ENCODE measurements at regions not wholly inside any gene's neighbourhood (a gene's known extent, or its start where the extent isn't known, plus 50 kb on each side); places are given as distances from the start of the nearest gene placed in this dataset.
"Not testable (repeated sequence)": the region's sequence is repeated elsewhere in the genome, so short reads cannot be mapped to it uniquely, and the experiment has no call there.

GRCh38 chr1:79966438-79966837, 959.9 kb upstream of the ADGRL4 start:
- FAIRE-seq: no peak

GRCh38 chr1:79959635-79960034, 953.1 kb upstream of the ADGRL4 start:
- no peak for FAIRE-seq

GRCh38 chr1:79955966-79956365, 949.4 kb upstream of the ADGRL4 start:
- FAIRE-seq: no peak

GRCh38 chr1:79950511-79950910, 944.0 kb upstream of the ADGRL4 start:
- FAIRE-seq: no peak

GRCh38 chr1:79945391-79945790, 938.9 kb upstream of the ADGRL4 start:
- no peak for FAIRE-seq

GRCh38 chr1:79929356-79929755, 922.8 kb upstream of the ADGRL4 start:
- FAIRE-seq: no peak

GRCh38 chr1:79928901-79929300, 922.4 kb upstream of the ADGRL4 start:
- FAIRE-seq: no peak

- FAIRE-seq: no peak
These were observed 914.6 kb upstream of the ADGRL4 start for GRCh38 chr1:79920960-79921669.

- FAIRE-seq: no peak
These were observed 908.4 kb upstream of the ADGRL4 start for GRCh38 chr1:79914896-79915295.

GRCh38 chr1:79912813-79913212, 906.3 kb upstream of the ADGRL4 start:
- FAIRE-seq: no peak

- FAIRE-seq: no peak
These were observed 896.8 kb upstream of the ADGRL4 start for GRCh38 chr1:79903321-79903720.

- FAIRE-seq: no peak
These were observed 895.9 kb upstream of the ADGRL4 start for GRCh38 chr1:79902418-79902817.

- FAIRE-seq: no peak
These were observed 893.4 kb upstream of the ADGRL4 start for GRCh38 chr1:79899914-79900313.

GRCh38 chr1:79896140-79896539, 889.6 kb upstream of the ADGRL4 start:
- no peak for FAIRE-seq

- no peak for FAIRE-seq
These were observed 889.0 kb upstream of the ADGRL4 start for GRCh38 chr1:79895573-79895972.

GRCh38 chr1:79894129-79894528, 887.6 kb upstream of the ADGRL4 start:
- not testable (repeated sequence) for FAIRE-seq

- no peak for FAIRE-seq
These were observed 880.5 kb upstream of the ADGRL4 start for GRCh38 chr1:79887059-79887458.

- FAIRE-seq: no peak
These were observed 878.6 kb upstream of the ADGRL4 start for GRCh38 chr1:79885101-79885500.

- no peak for FAIRE-seq
These were observed 870.6 kb upstream of the ADGRL4 start for GRCh38 chr1:79877086-79877485.

- FAIRE-seq: no peak
These were observed 868.7 kb upstream of the ADGRL4 start for GRCh38 chr1:79875187-79875586.

GRCh38 chr1:79874289-79874688, 867.8 kb upstream of the ADGRL4 start:
- no peak for FAIRE-seq

- no peak for FAIRE-seq
These were observed 852.9 kb upstream of the ADGRL4 start for GRCh38 chr1:79859212-79859948.

- FAIRE-seq: no peak
These were observed 845.5 kb upstream of the ADGRL4 start for GRCh38 chr1:79852004-79852403.

GRCh38 chr1:79849388-79849787, 842.9 kb upstream of the ADGRL4 start:
- FAIRE-seq: no peak

GRCh38 chr1:79848316-79848715, 841.8 kb upstream of the ADGRL4 start:
- no peak for FAIRE-seq

All from A204.1 (cell line).